Coronary artery (tissue), 2 donors: ENCODE measurements at regions not wholly inside any gene's neighbourhood (a gene's known extent, or its start where the extent isn't known, plus 50 kb on each side); places are given as distances from the start of the nearest gene placed in this dataset.

Experiments used
- DNase-seq: peaks from one replicate; pipeline ENCODE4 v3.0.0-alpha.2; 2017; ENCODE audit warnings: low spot score
- H3K27ac ChIP-seq, 2 donors: fragments of 200-600 bp; sonication (generic); one replicate each; pipeline ENCODE4 v1.5.1; 2016 to 2019
- H3K4me3 ChIP-seq: fragments of 200-600 bp; sonication (generic); 2 replicates; pipeline ENCODE4 v1.5.1; 2016; ENCODE audit warnings: mild to moderate bottlenecking, moderate library complexity
- CTCF ChIP-seq: fragments of 200-600 bp; sonication (generic); IDR thresholded peaks from one replicate; pipeline ENCODE4 v1.5.1; 2019; ENCODE audit warnings: antibody characterized with exemption

DNA sequence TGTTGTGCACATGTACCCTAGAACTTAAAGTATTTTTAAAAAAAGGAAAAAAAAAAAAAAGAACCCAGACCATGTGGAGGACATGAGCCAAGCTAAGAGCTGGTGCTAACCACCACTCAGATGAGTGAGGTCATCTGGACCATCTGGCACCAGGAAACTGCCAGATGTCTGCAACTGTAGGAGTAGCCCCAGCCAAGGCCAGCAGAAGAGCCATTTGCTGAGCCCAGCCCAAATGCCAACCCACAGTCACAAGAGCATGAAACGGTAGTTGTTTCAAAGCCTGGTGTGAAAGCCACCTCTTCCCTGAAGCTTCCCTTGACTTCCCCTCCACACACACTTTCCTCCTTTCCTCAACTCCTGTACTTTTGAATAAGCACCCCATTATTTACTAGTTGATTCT is 69.2 kb upstream of the FCN1 start:
- no peak for DNase-seq
- Histone ChIP-seq H3K4me3 (no peak overlapping the region), H3K27ac (no peak overlapping the region)
- no peak for TF ChIP-seq CTCF

- H3K27ac ChIP-seq, result no peak overlapping the region
- DNase-seq, result no peak
- no peak for TF ChIP-seq CTCF
- no peak overlapping the region for H3K4me3 ChIP-seq
Observed at GRCh38 chr9:134987376-134987775, 69.7 kb upstream of the FCN1 start.

DNA sequence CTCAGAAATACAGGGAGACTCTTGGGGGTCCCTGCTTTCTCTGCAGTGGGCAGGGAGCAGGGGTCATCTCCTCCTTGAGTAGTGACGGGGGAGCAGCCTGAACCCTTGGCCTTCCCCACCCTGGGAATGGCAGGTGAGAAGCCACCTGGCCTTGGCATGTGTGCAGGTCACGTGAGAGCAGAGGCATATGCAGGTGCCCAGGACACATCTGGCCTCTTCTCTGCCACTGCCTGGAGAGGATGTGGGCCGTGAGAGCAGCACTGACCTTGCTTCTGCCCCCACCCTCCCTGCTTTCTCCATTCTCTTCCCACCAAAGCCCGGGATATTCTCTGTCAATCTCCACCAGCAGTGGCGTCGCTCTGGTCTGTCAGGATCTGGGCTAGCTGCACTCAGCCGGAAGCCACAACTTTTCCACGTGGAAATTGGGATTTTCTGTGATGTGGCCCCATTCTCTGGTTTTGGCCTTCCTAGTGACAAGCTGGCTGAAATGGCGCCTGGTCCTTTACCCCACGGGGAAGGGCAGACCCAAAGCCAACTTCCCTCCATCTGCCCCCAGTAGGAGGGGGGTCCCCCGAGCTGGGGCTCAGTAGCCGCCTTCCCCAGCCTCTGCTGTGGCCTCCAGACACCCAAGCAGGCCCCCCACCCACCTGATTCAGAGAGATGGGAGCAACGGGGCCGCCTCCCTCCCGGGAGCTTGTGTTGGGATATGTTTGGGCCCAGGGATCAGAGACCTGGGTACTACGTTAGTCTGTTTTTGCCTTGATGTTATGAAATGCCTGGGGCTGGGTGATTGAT is 70.4 kb upstream of the FCN1 start:
- no peak for TF ChIP-seq CTCF
- no peak overlapping the region for H3K27ac ChIP-seq
- no peak for DNase-seq
- no peak overlapping the region for H3K4me3 ChIP-seq

- no peak for TF ChIP-seq CTCF
- Histone ChIP-seq H3K4me3 (no peak overlapping the region), H3K27ac (no peak overlapping the region)
- no peak for DNase-seq
Observed at GRCh38 chr9:134988706-134989105, 71.0 kb upstream of the FCN1 start.

GRCh38 chr9:134989206-134990065 is 71.7 kb upstream of the FCN1 start:
- no peak for TF ChIP-seq CTCF
- Histone ChIP-seq H3K4me3 (no peak overlapping the region), H3K27ac (no peak overlapping the region)
- DNase-seq, result no peak

- Histone ChIP-seq H3K27ac (no peak overlapping the region), H3K4me3 (no peak overlapping the region)
- no peak for TF ChIP-seq CTCF
- DNase-seq, result no peak
Observed at GRCh38 chr9:134991808-134992754, 74.4 kb upstream of the FCN1 start.
